Neutrophil (primary cell): ENCODE measurements at regions not wholly inside any gene's neighbourhood (a gene's known extent, or its start where the extent isn't known, plus 50 kb on each side); places are given as distances from the start of the nearest gene placed in this dataset.

Experiments
- H3K27ac ChIP-seq: fragments of 200-600 bp; sonication (generic); 2 replicates; pipeline ENCODE4 v1.5.1; 2016; ENCODE audit warnings: mild to moderate bottlenecking, moderate library complexity
- H3K27me3 ChIP-seq: fragments of 200-600 bp; sonication (generic); 2 replicates; pipeline ENCODE4 v1.6.0; 2016; ENCODE audit warnings: mild to moderate bottlenecking
- H3K36me3 ChIP-seq: fragments of 200-600 bp; sonication (generic); 2 replicates; pipeline ENCODE4 v1.5.1; 2017
- H3K4me1 ChIP-seq, 2 experiments: fragments of 200-600 bp in 1 of 2; sonication (generic) in 1 of 2; 1 replicate in 1 of 2; 2 replicates in 1 of 2; pipeline versions ENCODE4 v1.5.1 to v1.6.1; 2013 to 2016; ENCODE audit warnings: low read depth in 1 of 2, low read length in 1 of 2, mild to moderate bottlenecking in 1 of 2, moderate library complexity in 1 of 2; ENCODE audit not compliant: control insufficient read depth in 1 of 2, insufficient read depth in 1 of 2
- H3K4me3 ChIP-seq, 2 experiments: fragments of 200-600 bp in 1 of 2; sonication (generic) in 1 of 2; 1 replicate in 1 of 2; 2 replicates in 1 of 2; pipeline ENCODE4 v1.5.1; 2013 to 2016; ENCODE audit warnings: low read depth in 1 of 2, low read length in 1 of 2, mild to moderate bottlenecking in 1 of 2, moderate library complexity in 1 of 2
- H3K9me3 ChIP-seq: fragments of 200-600 bp; sonication (generic); 2 replicates; pipeline ENCODE4 v1.5.1; 2016
- TF ChIP-seq, protein P1 (sequence below): fragments of 200-600 bp; sonication (generic); IDR thresholded peaks from 2 replicates; pipeline ENCODE4 v1.5.1; 2016; ENCODE audit warnings: antibody characterized with exemption

DNA sequence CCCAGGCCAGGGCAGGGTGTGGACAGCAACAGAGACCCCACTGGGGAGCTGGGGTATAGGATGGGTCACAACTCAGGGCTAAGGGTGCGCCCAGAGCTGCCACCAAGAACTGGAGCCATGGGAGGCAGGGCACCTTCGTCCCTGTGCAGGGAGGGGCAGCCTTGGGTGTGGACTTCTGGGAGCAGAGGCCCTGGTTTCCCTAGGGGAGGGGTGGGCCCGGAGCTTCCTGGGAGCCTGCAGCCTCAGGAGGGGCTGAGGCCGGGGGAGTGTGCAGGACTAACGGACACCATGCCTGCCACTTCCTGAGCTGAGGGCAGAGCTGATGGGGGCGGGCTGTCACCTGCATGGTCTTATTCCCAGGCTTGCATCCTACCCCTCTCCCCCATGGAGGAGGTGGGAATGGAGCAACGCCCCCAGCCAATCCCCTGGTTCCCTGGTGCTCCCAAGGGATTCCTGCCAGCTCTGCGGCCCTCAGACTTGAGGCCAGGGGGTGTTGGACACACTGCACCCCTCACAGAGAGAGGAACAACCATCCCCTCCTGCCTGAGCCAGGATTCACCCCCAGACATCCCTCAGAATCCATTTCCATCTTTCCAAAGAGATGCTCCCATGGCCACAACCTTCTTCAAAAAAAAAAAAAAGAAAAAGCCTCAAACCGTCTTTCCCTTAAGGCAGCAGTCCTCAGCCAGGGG is 225.7 kb downstream of the CTTN start:
- no peak overlapping the region for H3K4me3 ChIP-seq
- H3K27me3 ChIP-seq = peaks cover 13% of the 10 kb centered on the region
- no peak overlapping the region for H3K27ac ChIP-seq
- TF ChIP-seq, protein P1, sequence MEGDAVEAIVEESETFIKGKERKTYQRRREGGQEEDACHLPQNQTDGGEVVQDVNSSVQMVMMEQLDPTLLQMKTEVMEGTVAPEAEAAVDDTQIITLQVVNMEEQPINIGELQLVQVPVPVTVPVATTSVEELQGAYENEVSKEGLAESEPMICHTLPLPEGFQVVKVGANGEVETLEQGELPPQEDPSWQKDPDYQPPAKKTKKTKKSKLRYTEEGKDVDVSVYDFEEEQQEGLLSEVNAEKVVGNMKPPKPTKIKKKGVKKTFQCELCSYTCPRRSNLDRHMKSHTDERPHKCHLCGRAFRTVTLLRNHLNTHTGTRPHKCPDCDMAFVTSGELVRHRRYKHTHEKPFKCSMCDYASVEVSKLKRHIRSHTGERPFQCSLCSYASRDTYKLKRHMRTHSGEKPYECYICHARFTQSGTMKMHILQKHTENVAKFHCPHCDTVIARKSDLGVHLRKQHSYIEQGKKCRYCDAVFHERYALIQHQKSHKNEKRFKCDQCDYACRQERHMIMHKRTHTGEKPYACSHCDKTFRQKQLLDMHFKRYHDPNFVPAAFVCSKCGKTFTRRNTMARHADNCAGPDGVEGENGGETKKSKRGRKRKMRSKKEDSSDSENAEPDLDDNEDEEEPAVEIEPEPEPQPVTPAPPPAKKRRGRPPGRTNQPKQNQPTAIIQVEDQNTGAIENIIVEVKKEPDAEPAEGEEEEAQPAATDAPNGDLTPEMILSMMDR = no peak
- no peaks in the 10 kb centered on the region for H3K4me1 ChIP-seq
- no peaks in the 10 kb centered on the region for H3K9me3 ChIP-seq
- H3K36me3 ChIP-seq = no peaks in the 10 kb centered on the region

DNA sequence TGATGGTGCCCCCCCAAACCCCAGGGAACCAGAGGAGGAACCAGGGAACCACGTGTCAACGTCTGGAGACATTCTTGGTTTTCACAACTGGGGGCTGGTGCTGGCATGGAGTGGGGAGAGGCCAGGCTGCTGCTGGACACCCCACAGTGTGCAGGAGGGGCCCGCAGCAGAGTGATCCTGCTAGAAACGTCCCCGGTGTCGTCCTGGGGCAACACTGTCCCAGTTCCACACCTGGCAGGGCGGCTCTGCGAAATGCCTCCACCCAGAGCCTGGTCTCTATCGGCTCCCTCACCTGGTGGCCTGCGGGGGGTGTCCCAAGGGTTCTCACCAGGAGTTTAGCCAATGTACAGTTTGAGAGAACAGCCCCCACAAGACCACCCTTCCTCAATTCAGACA is 226.3 kb downstream of the CTTN start:
- TF ChIP-seq, protein P1 = no peak
- Histone ChIP-seq H3K36me3 (no peaks in the 10 kb centered on the region), H3K9me3 (no peaks in the 10 kb centered on the region), H3K4me1 (no peaks in the 10 kb centered on the region), H3K4me3 (no peak overlapping the region), H3K27me3 (peaks cover 16% of the 10 kb centered on the region), H3K27ac (no peak overlapping the region)

DNA sequence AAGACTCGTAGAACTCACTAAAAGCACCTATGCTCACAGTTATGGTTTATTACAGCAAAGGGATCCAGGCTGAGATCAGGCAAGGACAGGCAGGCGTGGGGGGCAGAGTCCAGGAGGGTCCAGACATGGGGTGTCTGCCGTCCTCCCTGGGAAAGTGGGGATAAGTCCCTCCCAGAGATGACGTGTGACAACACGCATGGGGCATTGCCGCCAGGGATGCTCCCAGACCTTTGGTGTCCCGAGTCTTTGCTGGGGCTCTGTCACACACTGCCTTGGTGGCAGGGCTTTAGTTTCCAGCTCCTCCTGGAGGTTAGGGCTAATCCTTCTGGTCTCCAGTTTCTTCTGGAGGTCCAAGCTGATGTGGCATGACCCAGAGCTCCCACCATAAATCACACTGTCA is 226.7 kb downstream of the CTTN start:
- Histone ChIP-seq H3K4me1 (no peaks in the 10 kb centered on the region), H3K4me3 (no peak overlapping the region), H3K27me3 (peaks cover 16% of the 10 kb centered on the region), H3K27ac (no peak overlapping the region), H3K36me3 (no peaks in the 10 kb centered on the region), H3K9me3 (no peaks in the 10 kb centered on the region)
- TF ChIP-seq, protein P1 = no peak

DNA sequence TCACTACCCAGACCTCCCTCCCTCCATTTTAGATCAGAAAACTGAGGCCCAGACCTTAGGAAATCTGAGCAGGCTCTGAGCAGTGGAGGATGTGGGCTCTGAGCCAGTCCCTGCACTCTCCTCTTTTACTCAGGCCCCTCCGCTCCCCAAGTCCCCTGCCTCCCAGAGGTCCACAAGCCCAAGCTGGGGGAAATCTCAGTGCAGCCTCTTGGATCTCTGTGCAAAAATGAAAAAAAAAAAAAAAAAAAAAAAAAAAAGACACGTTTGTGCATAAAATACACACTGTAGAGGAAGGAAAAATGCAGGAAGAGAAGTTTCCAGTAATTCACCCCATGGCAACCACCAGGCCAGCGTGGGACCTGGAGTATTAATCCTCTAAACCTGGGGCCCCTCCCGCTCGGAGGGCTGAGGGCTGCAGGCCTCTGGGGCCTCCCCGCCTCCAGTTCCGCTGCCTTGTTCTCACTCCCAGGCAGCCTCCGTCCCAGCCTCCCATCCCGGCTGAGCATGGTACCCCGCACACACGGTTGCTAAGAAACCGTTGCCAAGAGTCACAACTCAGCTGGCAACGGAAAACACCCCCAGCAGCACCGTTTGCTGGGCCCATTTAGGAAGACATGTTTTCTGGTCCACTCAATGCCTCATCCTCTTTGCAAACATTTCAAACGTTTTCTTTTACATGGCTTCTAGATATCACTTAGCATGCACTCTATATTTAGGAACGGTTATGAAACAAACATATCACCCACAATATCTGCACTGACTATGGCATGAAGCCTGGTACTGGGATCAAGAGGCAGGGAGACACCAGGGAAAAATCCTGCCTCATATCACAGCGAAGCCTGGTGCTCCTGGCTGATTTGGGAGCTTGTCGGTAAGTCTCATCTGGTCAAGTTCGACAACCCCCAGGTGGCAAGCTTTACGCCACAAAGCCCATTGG is 227.5 kb downstream of the CTTN start:
- H3K4me1 ChIP-seq = no peaks in the 10 kb centered on the region
- no peak overlapping the region for H3K27ac ChIP-seq
- no peak overlapping the region for H3K4me3 ChIP-seq
- H3K36me3 ChIP-seq = no peaks in the 10 kb centered on the region
- no peaks in the 10 kb centered on the region for H3K9me3 ChIP-seq
- TF ChIP-seq, protein P1 = no peak
- H3K27me3 ChIP-seq = peaks cover 16% of the 10 kb centered on the region

DNA sequence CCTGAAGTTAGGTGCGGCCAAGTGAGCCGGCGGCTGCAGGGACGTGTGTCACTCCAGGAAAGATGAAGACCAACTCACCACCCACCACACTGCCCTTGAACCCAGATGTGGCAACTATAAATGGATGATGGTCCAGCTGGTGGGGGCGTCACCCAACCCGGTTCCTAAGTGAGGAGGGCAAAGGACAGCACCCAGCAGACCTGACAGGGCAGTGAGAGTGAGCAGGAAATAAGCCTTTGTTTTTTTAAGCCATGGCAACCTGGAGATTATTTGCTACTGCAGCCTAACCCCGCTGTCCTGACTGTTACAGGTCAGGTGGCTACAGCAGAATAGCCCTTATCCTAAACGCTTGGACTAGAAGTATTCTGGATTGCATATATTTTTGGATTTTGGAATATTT is 228.9 kb downstream of the CTTN start:
- H3K9me3 ChIP-seq = no peaks in the 10 kb centered on the region
- H3K4me3 ChIP-seq = no peak overlapping the region
- no peaks in the 10 kb centered on the region for H3K36me3 ChIP-seq
- TF ChIP-seq, protein P1 = no peak
- H3K4me1 ChIP-seq = no peaks in the 10 kb centered on the region
- peaks cover 16% of the 10 kb centered on the region for H3K27me3 ChIP-seq
- H3K27ac ChIP-seq = no peak overlapping the region
